Duodenal mucosa (tissue), 2 donors: ENCODE measurements at regions not wholly inside any gene's neighbourhood (a gene's known extent, or its start where the extent isn't known, plus 50 kb on each side); places are given as distances from the start of the nearest gene placed in this dataset.

Experiments used
- H3K27ac ChIP-seq: one replicate; pipeline ENCODE4 v1.7.0; 2013; ENCODE audit warnings: low read depth, low read length
- H3K27me3 ChIP-seq, 2 donors: one replicate each; pipeline ENCODE4 v1.7.0; 2013; ENCODE audit warnings: low read length in 2 of 2, control low read depth in 1 of 2; ENCODE audit not compliant: insufficient read depth in 2 of 2, control insufficient read depth in 1 of 2
- H3K36me3 ChIP-seq, 2 donors: one replicate each; pipeline ENCODE4 v1.7.0; 2013; ENCODE audit warnings: low read length in 2 of 2, control low read depth in 1 of 2; ENCODE audit not compliant: insufficient read depth in 2 of 2, control insufficient read depth in 1 of 2
- H3K4me1 ChIP-seq, 2 donors: one replicate each; pipeline ENCODE4 v1.7.0; 2013; ENCODE audit warnings: low read length in 2 of 2, control low read depth in 1 of 2; ENCODE audit not compliant: insufficient read depth in 2 of 2, control insufficient read depth in 1 of 2
- H3K4me3 ChIP-seq, 2 donors: one replicate each; pipeline ENCODE4 v1.7.0; 2013; ENCODE audit warnings: low read length in 2 of 2, low read depth in 1 of 2
- H3K9ac ChIP-seq, 2 donors: one replicate each; pipeline ENCODE4 v1.7.0; 2013; ENCODE audit warnings: low read length in 2 of 2, low read depth in 1 of 2
- H3K9me3 ChIP-seq, 2 donors: one replicate each; pipeline ENCODE4 v1.7.0; 2013; ENCODE audit warnings: low read length in 2 of 2, control low read depth in 1 of 2; ENCODE audit not compliant: control insufficient read depth in 1 of 2

GRCh38 chr1:4530166-4530785 is 124.1 kb upstream of the AJAP1 start:
- Histone ChIP-seq H3K27me3 (peaks cover 6 to 14% of the 10 kb centered on the region in 2 donors), H3K9me3 (no peaks in the 10 kb centered on the region), H3K4me3 (no peak overlapping the region), H3K9ac (no peak overlapping the region), H3K36me3 (no peaks in the 10 kb centered on the region), H3K4me1 (no peaks in the 10 kb centered on the region), H3K27ac (no peak overlapping the region)

GRCh38 chr1:4531842-4532241 is 122.6 kb upstream of the AJAP1 start:
- Histone ChIP-seq H3K36me3 (no peaks in the 10 kb centered on the region), H3K27me3 (peaks cover 6 to 14% of the 10 kb centered on the region in 2 donors), H3K27ac (no peak overlapping the region), H3K9ac (no peak overlapping the region), H3K9me3 (no peaks in the 10 kb centered on the region), H3K4me1 (no peaks in the 10 kb centered on the region), H3K4me3 (no peak overlapping the region)

- Histone ChIP-seq H3K36me3 (no peaks in the 10 kb centered on the region), H3K9ac (no peak overlapping the region)
Measured at GRCh38 chr1:4532656-4533055, 121.8 kb upstream of the AJAP1 start.

GRCh38 chr1:4546911-4547310 is 107.5 kb upstream of the AJAP1 start:
- Histone ChIP-seq H3K27ac (no peak overlapping the region), H3K9ac (no peak overlapping the region), H3K27me3 (no peaks in the 10 kb centered on the region), H3K36me3 (no peaks in the 10 kb centered on the region), H3K4me3 (no peak overlapping the region), H3K4me1 (no peaks in the 10 kb centered on the region), H3K9me3 (no peaks in the 10 kb centered on the region)

More at GRCh38 chr1:4532656-4533055, 121.8 kb upstream of the AJAP1 start:
- no peaks in the 10 kb centered on the region for H3K4me1 ChIP-seq
- peaks cover 6 to 9% of the 10 kb centered on the region in 2 donors for H3K27me3 ChIP-seq
- no peaks in the 10 kb centered on the region for H3K9me3 ChIP-seq
- no peak overlapping the region for H3K27ac ChIP-seq
- H3K4me3 ChIP-seq: no peak overlapping the region

- Histone ChIP-seq H3K9ac (no peak overlapping the region), H3K27me3 (no peaks in the 10 kb centered on the region), H3K9me3 (no peaks in the 10 kb centered on the region), H3K27ac (no peak overlapping the region), H3K36me3 (no peaks in the 10 kb centered on the region), H3K4me3 (no peak overlapping the region), H3K4me1 (no peaks in the 10 kb centered on the region)
Measured at GRCh38 chr1:4549930-4550329, 104.5 kb upstream of the AJAP1 start.

- H3K9me3 ChIP-seq: no peaks in the 10 kb centered on the region
- H3K27ac ChIP-seq: no peak overlapping the region
- no peak overlapping the region for H3K9ac ChIP-seq
- no peaks in the 10 kb centered on the region for H3K36me3 ChIP-seq
- H3K27me3 ChIP-seq: no peaks in the 10 kb centered on the region
- H3K4me3 ChIP-seq: no peak overlapping the region
- no peaks in the 10 kb centered on the region for H3K4me1 ChIP-seq
Measured at GRCh38 chr1:4550941-4551340, 103.5 kb upstream of the AJAP1 start.

- Histone ChIP-seq H3K4me1 (no peaks in the 10 kb centered on the region), H3K9ac (no peak overlapping the region), H3K27ac (no peak overlapping the region), H3K4me3 (no peak overlapping the region), H3K9me3 (no peaks in the 10 kb centered on the region), H3K27me3 (no peaks in the 10 kb centered on the region), H3K36me3 (no peaks in the 10 kb centered on the region)
Measured at GRCh38 chr1:4551706-4552105, 102.7 kb upstream of the AJAP1 start.

- Histone ChIP-seq H3K4me3 (no peak overlapping the region), H3K9ac (no peak overlapping the region), H3K36me3 (no peaks in the 10 kb centered on the region), H3K27me3 (no peaks in the 10 kb centered on the region), H3K27ac (no peak overlapping the region), H3K9me3 (no peaks in the 10 kb centered on the region), H3K4me1 (no peaks in the 10 kb centered on the region)
Measured at GRCh38 chr1:4553761-4554160, 100.6 kb upstream of the AJAP1 start.

- H3K9ac ChIP-seq: no peak overlapping the region
- H3K4me3 ChIP-seq: no peak overlapping the region
- no peaks in the 10 kb centered on the region for H3K9me3 ChIP-seq
- no peak overlapping the region for H3K27ac ChIP-seq
- no peaks in the 10 kb centered on the region for H3K36me3 ChIP-seq
- no peaks in the 10 kb centered on the region for H3K4me1 ChIP-seq
- H3K27me3 ChIP-seq: no peaks in the 10 kb centered on the region
Measured at GRCh38 chr1:4554271-4554865, 100.0 kb upstream of the AJAP1 start.

GRCh38 chr1:4557949-4558348 is 96.5 kb upstream of the AJAP1 start:
- Histone ChIP-seq H3K27me3 (no peaks in the 10 kb centered on the region), H3K9me3 (no peaks in the 10 kb centered on the region), H3K4me1 (no peaks in the 10 kb centered on the region), H3K9ac (no peak overlapping the region), H3K27ac (no peak overlapping the region), H3K36me3 (no peaks in the 10 kb centered on the region), H3K4me3 (no peak overlapping the region)
